Retina (tissue), 1 donor: ENCODE measurements at regions not wholly inside any gene's neighbourhood (a gene's known extent, or its start where the extent isn't known, plus 50 kb on each side); places are given as distances from the start of the nearest gene placed in this dataset.
"Not testable (repeated sequence)": the region's sequence is repeated elsewhere in the genome, so short reads cannot be mapped to it uniquely, and the experiment has no call there.

Experiments
- DNase-seq: peaks from one replicate; pipeline ENCODE4 v3.0.0-alpha.2; 2016

DNA sequence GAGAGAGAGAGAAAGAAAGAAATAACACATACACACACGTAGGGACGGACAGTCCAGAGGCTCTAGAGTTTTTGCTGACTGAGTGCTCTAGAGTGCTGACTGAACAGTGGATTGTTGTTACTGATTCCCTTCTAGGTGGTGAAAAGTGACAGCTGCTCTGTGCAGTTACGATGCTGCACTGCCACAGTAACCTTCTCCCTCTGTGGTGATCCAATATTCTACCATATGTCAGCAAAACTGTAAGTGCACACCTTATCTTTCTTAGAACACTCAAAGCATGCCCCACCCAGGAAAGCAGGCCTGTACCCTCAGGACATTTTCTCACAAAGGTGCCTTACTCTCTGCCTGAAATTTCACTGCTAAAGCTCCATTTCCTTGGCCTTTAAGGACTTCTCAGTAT, 1023.5 kb downstream of the TYW1 start:
- no peak for DNase-seq

GRCh38 chr7:68025369-68025768, 1028.7 kb downstream of the TYW1 start:
- no peak for DNase-seq

GRCh38 chr7:68030530-68030929, 1033.9 kb downstream of the TYW1 start:
- DNase-seq, result no peak

GRCh38 chr7:68031180-68031943, 1034.7 kb downstream of the TYW1 start:
- DNase-seq, result no peak

- DNase-seq, result no peak
Observed at GRCh38 chr7:68038621-68039314, 1042.1 kb downstream of the TYW1 start.

GRCh38 chr7:68041554-68041953, 1044.9 kb downstream of the TYW1 start:
- DNase-seq, result no peak

DNA sequence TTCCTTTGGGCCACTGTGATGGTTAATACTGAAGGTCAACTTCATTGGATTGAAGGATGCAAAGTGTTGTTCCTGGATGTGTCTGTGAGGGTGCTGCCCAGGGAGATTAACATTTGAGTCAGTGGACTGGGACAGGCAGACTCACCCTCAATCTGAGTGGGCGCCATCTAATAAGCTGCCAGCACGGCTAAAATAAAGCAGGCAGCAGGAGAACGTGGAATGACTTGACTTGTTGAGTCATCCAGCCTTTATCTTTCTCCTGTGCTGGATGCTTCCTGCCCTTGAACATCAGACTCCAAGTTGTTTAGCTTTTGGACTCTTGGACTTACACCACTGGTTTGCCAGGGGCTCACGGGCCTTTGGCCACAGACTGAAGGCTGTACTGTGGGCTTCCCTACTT, 1046.9 kb downstream of the TYW1 start:
- DNase-seq, result no peak

- no peak for DNase-seq
Observed at GRCh38 chr7:68050627-68051026, 1054.0 kb downstream of the TYW1 start.

DNA sequence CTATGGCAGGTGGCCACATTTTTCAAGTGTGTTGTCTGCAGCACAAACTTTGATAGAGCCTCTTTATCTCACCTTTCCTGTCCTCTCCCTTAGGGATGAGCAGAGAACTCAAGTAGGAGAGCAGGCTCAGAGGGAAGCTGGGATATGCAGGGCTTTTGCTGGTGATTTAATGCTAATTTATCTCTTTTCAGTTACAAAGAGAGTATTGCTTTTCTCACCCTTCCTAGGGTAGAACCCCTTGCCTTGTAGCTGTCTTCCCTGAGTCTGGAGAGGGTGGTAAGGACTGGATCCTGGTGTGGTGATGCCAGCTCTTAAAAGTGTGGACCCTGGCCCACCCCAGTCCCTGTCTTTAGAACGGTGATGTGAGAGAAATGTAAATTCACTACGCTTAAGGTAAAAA, 1061.4 kb downstream of the TYW1 start:
- no peak for DNase-seq

DNA sequence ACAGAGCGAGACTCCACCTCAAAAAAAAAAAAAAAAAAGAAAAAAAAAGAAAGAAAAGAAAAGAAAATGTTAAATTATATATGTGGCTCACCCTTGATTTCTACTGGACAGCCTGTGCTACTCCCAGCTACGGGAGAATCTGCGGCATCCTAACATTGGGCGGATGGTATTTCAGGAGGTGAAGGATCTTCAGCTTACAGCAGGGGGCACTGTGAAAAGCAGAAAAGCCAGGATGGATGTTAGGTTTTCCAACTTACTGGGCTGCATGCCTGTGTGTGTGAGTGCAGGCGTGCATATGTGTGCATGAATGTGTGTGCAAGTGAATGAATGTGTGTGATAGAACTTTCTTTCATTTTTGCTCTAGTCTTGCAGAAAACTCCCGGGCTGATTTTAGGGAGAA, 1066.5 kb downstream of the TYW1 start:
- DNase-seq, result no peak

GRCh38 chr7:68065581-68065980, 1068.9 kb downstream of the TYW1 start:
- no peak for DNase-seq

- DNase-seq, result no peak
Observed at GRCh38 chr7:68067845-68068244, 1071.2 kb downstream of the TYW1 start.

- DNase-seq, result no peak
Observed at GRCh38 chr7:68070992-68071391, 1074.4 kb downstream of the TYW1 start.

- DNase-seq, result no peak
Observed at GRCh38 chr7:68073701-68074100, 1077.1 kb downstream of the TYW1 start.

- no peak for DNase-seq
Observed at GRCh38 chr7:68074242-68074641, 1077.6 kb downstream of the TYW1 start.

GRCh38 chr7:68078157-68078710, 1081.6 kb downstream of the TYW1 start:
- DNase-seq, result no peak

- DNase-seq, result not testable (repeated sequence)
Observed at GRCh38 chr7:68082066-68082960, 1085.7 kb downstream of the TYW1 start.

DNA sequence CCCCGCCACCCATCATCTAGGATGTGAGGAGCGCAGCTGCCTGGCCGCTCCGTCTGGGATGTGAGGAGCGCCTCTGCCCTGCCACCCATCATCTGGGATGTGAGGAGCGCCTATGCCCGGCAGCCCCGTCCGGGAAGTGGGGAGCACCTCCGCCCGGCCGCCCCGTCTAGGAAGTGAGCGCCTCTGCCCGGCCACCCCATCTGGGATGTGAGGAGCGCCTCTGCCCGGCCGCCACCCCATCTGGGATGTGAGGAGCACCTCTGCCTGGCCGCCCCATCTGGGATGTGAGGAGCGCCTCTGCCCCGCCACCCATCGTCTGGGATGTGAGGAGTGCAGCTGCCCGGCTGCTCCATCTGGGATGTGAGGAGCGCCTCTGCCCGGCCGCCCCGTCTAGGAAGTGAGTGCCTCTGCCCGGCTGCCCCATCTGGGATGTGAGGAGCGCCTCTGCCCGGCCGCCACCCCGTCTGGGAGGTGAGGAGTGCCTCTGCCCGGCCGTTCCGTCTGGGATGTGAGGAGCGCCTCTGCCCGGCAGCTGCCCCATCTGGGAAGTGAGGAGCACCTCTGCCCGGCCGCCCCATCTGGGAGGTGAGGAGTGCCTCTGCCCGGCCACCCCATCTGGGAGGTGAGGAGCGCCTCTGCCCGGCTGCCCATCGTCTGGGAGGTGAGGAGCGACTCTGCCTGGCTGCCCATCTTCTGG, 1086.5 kb downstream of the TYW1 start:
- DNase-seq, result not testable (repeated sequence)

GRCh38 chr7:68087401-68087800, 1090.8 kb downstream of the TYW1 start:
- no peak for DNase-seq

GRCh38 chr7:68088879-68089278, 1092.2 kb downstream of the TYW1 start:
- DNase-seq, result no peak

GRCh38 chr7:68090256-68090655, 1093.6 kb downstream of the TYW1 start:
- not testable (repeated sequence) for DNase-seq

DNA sequence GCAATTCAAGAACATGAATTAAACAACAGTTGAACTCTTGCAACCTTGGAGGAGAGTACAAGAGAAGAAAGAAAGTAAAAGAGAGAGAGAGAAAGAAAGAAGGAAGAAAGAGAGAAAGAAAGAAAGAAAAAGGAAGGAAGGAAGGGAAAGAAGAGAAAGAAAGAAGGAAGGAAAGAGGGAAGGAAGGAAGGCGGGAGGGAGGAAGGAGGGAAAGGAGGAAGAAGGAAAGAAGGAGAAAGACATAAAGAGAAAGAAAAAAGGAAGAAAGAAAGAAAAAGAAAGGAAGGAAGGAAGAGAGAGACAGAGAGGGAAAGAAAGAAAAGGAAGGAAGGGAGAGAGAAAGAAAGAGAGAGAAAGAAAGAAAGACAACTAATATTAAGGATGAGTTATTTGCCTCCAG, 1106.7 kb downstream of the TYW1 start:
- no peak for DNase-seq

DNA sequence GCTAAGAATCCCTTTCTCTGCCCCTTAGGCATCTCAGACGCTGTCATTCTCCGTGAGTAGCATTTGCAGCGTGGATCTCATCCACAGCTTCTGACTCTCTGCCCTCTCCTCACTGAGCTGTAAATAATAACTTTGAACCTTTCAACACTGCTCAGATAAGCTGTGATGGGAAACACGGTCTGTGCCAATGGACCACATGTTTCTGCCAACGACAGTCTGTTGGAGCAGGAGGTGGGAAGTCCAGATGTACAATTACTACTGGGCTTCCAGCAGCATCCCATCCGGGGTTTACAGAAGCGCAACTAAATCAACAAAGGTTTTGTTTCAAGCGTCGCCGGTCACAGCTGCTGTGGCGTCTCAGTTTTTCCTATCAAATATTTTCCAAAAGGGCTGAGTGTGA, 1110.6 kb downstream of the TYW1 start:
- peak; percentile 13 for DNase-seq
